ENCODE measurements at regions not wholly inside any gene's neighbourhood (a gene's known extent, or its start where the extent isn't known, plus 50 kb on each side); places are given as distances from the start of the nearest gene placed in this dataset.

DNA sequence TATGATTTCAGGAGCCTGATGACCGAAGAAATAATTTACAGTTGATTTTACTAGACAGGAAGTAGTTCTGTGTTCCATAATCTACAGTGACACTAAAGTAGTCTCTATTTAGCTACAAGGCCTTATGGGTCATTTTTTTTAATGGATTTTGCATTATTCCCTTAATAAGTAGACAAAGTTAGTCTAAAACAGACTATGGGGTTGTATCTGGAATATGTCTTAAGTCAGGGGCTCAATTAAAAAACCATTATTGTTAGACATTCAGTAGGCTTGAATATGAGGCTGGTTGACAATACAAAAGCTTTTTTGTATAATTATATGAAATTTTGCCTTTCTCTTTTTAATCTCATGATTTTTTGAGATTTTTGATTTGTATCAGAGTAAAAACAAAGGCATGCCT, 820.0 kb upstream of the SEMA6D start (continued):
- TF ChIP-seq, protein P1, sequence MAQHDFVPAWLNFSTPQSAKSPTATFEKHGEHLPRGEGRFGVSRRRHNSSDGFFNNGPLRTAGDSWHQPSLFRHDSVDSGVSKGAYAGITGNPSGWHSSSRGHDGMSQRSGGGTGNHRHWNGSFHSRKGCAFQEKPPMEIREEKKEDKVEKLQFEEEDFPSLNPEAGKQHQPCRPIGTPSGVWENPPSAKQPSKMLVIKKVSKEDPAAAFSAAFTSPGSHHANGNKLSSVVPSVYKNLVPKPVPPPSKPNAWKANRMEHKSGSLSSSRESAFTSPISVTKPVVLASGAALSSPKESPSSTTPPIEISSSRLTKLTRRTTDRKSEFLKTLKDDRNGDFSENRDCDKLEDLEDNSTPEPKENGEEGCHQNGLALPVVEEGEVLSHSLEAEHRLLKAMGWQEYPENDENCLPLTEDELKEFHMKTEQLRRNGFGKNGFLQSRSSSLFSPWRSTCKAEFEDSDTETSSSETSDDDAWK (CRISPR knock-in tag; IDR thresholded peaks at IDR 0.05) = no peak
- TF ChIP-seq SRSF9 (IDR thresholded peaks at IDR 0.05; ENCODE audit: borderline replicate concordance, insufficient read depth, low read depth, low read length, poor library complexity, severe bottlenecking) = no peak
- TF ChIP-seq, protein P2, sequence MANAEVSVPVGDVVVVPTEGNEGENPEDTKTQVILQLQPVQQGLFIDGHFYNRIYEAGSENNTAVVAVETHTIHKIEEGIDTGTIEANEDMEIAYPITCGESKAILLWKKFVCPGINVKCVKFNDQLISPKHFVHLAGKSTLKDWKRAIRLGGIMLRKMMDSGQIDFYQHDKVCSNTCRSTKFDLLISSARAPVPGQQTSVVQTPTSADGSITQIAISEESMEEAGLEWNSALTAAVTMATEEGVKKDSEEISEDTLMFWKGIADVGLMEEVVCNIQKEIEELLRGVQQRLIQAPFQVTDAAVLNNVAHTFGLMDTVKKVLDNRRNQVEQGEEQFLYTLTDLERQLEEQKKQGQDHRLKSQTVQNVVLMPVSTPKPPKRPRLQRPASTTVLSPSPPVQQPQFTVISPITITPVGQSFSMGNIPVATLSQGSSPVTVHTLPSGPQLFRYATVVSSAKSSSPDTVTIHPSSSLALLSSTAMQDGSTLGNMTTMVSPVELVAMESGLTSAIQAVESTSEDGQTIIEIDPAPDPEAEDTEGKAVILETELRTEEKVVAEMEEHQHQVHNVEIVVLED (CRISPR knock-in tag; IDR thresholded peaks at IDR 0.05; ENCODE audit: borderline replicate concordance) = no peak
- TF ChIP-seq, protein P3, sequence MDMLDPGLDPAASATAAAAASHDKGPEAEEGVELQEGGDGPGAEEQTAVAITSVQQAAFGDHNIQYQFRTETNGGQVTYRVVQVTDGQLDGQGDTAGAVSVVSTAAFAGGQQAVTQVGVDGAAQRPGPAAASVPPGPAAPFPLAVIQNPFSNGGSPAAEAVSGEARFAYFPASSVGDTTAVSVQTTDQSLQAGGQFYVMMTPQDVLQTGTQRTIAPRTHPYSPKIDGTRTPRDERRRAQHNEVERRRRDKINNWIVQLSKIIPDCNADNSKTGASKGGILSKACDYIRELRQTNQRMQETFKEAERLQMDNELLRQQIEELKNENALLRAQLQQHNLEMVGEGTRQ (IDR thresholded peaks at IDR 0.05; ENCODE audit: low read depth, low read length) = no peak
- TF ChIP-seq, protein P3 (CRISPR knock-in tag; IDR thresholded peaks at IDR 0.05; ENCODE audit: borderline replicate concordance) = no peak
- TF ChIP-seq REPIN1 (CRISPR knock-in tag; IDR thresholded peaks at IDR 0.05; ENCODE audit: borderline replicate concordance, low read depth) = no peak
- TF ChIP-seq STAG1 (CRISPR knock-in tag; IDR thresholded peaks at IDR 0.05) = no peak
- TF ChIP-seq, protein P4, sequence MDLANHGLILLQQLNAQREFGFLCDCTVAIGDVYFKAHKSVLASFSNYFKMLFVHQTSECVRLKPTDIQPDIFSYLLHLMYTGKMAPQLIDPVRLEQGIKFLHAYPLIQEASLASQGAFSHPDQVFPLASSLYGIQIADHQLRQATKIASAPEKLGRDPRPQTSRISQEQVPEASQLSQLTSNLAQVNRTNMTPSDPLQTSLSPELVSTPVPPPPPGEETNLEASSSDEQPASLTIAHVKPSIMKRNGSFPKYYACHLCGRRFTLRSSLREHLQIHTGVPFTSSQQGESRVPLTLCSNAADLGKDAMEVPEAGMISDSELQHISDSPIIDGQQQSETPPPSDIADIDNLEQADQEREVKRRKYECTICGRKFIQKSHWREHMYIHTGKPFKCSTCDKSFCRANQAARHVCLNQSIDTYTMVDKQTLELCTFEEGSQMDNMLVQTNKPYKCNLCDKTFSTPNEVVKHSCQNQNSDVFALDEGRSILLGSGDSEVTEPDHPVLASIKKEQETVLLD (CRISPR knock-in tag; IDR thresholded peaks at IDR 0.05; ENCODE audit: low read depth) = no peak
- TF ChIP-seq NFE2L1 (CRISPR knock-in tag; IDR thresholded peaks at IDR 0.05; ENCODE audit: borderline replicate concordance) = no peak
